Prostate gland (tissue), 2 donors: ENCODE measurements at regions not wholly inside any gene's neighbourhood (a gene's known extent, or its start where the extent isn't known, plus 50 kb on each side); places are given as distances from the start of the nearest gene placed in this dataset.

Source experiments
- DNase-seq: peaks from one replicate; pipeline ENCODE4 v3.0.0-alpha.2; 2019; ENCODE audit warnings: low spot score
- H3K27ac ChIP-seq, 2 donors: fragments of 200-600 bp; sonication (generic); 2 replicates each; pipeline ENCODE4 v1.5.1; 2017 to 2019
- H3K27me3 ChIP-seq: fragments of 200-600 bp; sonication (generic); replicated peaks from 2 replicates; pipeline ENCODE4 v1.5.1; 2019; ENCODE audit not compliant: insufficient read depth
- H3K36me3 ChIP-seq, 2 donors: fragments of 200-600 bp; sonication (generic); 1 replicate in 1 of 2; 2 replicates in 1 of 2; pipeline versions ENCODE4 v1.5.1 to v1.8.1; 2017 to 2019
- H3K4me1 ChIP-seq: fragments of 200-600 bp; sonication (generic); replicated peaks from 2 replicates; pipeline ENCODE4 v1.5.1; 2019
- H3K4me3 ChIP-seq, 2 donors: fragments of 200-600 bp; sonication (generic); 2 replicates each; pipeline ENCODE4 v1.5.1; 2017 to 2019
- H3K9me3 ChIP-seq: fragments of 200-600 bp; sonication (generic); 2 replicates; pipeline ENCODE4 v1.5.1; 2017
- POLR2A ChIP-seq: fragments of 450-650 bp; IDR thresholded peaks from one replicate; pipeline ENCODE4 v1.6.1; 2016; ENCODE audit warnings: antibody characterized with exemption, mild to moderate bottlenecking
- POLR2AphosphoS5 ChIP-seq: sonication (generic); formaldehyde crosslinking; IDR thresholded peaks from one replicate; pipeline ENCODE4 v1.6.1; 2017; ENCODE audit warnings: antibody characterized with exemption
- WGBS: methylation state at CpG from one replicate; pipeline ENCODE4 v1.1.5; 2018; 5-methylcytosine and 5-hydroxymethylcytosine counted together
- intact Hi-C: fragments of 100-400 bp; cut with DNase I; formaldehyde crosslinking; loops from one replicate; pipeline ENCODE4 v1.14.2; 2022
- TF ChIP-seq, protein P1 (sequence below), 4 experiments: fragments of 200-600 bp in 2 of 4; fragments of 450-650 bp in 2 of 4; sonication (generic) in 2 of 4; IDR thresholded peaks; 1 replicate in 3 of 4; 2 replicates in 1 of 4; pipeline ENCODE4 v1.5.1; 2016 to 2019; ENCODE audit warnings: antibody characterized with exemption in 4 of 4, mild to moderate bottlenecking in 2 of 4, moderate library complexity in 2 of 4

DNA sequence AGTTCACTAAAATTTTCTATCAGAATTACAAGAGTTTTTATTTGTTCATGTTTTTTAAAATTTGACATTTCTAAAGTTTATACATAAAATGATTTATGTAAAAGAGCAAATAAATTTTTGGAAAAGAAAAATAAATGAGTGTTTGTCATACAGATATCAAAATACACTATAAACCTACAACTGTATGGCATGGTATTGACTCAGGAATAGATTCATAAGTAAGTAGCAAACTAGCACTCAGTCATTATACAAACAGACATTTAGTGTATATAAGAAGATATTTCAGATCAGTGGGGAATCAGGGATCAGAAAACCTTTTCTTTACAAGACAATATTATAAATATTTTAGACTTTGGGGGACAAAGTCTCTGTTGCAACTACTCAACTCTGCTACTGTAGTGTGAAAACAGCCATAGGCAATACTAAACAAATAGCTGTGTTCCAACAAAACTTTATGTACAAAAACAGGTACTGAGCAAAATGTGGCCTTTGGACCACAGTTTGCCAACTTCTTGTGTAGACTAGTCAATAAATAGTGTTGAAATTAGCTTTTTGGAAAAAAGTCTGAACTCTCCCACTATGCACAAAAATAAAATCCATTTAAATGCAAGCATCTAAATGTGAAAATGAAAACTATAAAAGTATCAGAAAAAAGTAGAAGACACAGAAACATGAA is 508.8 kb upstream of the CAMK1G start:
- H3K4me1 ChIP-seq, result no peaks in the 10 kb centered on the region
- H3K36me3 ChIP-seq, result no peaks in the 10 kb centered on the region
- intact Hi-C loops, result no loop called here
- no peak overlapping the region for H3K27ac ChIP-seq
- TF ChIP-seq POLR2AphosphoS5 (no peak), POLR2A (no peak)
- TF ChIP-seq, protein P1, sequence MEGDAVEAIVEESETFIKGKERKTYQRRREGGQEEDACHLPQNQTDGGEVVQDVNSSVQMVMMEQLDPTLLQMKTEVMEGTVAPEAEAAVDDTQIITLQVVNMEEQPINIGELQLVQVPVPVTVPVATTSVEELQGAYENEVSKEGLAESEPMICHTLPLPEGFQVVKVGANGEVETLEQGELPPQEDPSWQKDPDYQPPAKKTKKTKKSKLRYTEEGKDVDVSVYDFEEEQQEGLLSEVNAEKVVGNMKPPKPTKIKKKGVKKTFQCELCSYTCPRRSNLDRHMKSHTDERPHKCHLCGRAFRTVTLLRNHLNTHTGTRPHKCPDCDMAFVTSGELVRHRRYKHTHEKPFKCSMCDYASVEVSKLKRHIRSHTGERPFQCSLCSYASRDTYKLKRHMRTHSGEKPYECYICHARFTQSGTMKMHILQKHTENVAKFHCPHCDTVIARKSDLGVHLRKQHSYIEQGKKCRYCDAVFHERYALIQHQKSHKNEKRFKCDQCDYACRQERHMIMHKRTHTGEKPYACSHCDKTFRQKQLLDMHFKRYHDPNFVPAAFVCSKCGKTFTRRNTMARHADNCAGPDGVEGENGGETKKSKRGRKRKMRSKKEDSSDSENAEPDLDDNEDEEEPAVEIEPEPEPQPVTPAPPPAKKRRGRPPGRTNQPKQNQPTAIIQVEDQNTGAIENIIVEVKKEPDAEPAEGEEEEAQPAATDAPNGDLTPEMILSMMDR (IDR thresholded peaks at IDR 0.05), result no peak
- no peaks in the 10 kb centered on the region for H3K27me3 ChIP-seq
- no peak for DNase-seq
- no peak overlapping the region for H3K4me3 ChIP-seq
- H3K9me3 ChIP-seq, result no peaks in the 10 kb centered on the region

DNA sequence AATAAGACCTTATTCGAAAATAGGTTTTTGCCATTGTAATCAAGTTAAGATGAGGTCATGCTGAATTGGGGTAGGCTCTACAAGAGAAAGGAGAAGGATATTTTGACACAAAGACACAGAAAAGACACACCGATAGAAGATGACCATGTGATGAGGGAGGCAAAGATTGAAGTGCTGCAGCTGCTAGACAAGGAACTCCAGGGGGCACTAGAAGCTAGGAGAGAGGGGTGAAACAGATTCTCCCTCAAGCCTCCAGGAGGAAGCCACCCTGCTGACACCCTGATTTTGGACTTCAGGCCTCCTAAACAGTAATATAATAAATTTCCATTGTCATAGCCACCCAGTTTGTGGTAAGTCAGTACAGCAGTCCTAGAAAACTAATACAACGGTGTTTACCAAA is 506.8 kb upstream of the CAMK1G start:
- H3K27ac ChIP-seq, result no peak overlapping the region
- intact Hi-C loops, result no loop called here
- H3K4me1 ChIP-seq, result no peaks in the 10 kb centered on the region
- WGBS, result 91% methylated on average over 3 of the region's 3 CpGs
- H3K27me3 ChIP-seq, result no peaks in the 10 kb centered on the region
- H3K9me3 ChIP-seq, result no peaks in the 10 kb centered on the region
- no peak for TF ChIP-seq POLR2A
- TF ChIP-seq, protein P1 (IDR thresholded peaks at IDR 0.05), result no peak
- no peak for TF ChIP-seq POLR2AphosphoS5
- H3K36me3 ChIP-seq, result no peaks in the 10 kb centered on the region
- no peak for DNase-seq
- H3K4me3 ChIP-seq, result no peak overlapping the region

DNA sequence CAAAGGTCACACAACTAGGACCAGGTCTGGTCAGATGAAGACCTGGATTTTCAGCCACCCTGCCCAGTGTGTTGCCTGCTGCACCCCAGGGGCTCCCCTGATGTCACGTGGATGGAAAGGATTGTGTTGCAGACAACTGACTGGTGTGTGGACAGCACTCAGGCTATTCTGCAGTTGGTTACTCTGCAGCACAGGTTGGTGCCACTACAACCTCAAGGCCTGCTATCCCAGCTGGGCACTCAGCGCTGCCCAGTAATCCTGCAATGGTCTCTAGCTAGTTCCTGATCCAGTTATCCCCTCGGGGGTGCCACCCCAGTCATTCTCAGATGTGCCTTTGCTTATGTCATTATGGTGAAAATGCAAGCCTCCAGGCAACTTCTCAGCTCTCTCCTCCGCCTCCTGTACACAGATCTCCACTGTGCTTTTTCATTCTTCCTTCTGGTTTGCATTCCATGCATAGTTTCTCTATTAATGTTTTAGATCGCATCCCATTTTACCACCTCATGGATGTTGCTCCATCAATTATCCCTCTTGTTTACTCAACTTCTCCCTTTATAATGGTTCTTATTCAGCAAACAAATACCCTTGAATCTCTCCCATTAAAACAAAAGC is 503.2 kb upstream of the CAMK1G start:
- intact Hi-C loops, result no loop called here
- H3K36me3 ChIP-seq, result no peaks in the 10 kb centered on the region
- TF ChIP-seq POLR2A, result no peak
- no peak for TF ChIP-seq POLR2AphosphoS5
- TF ChIP-seq, protein P1 (IDR thresholded peaks at IDR 0.05), result no peak
- no peak for DNase-seq
- H3K4me3 ChIP-seq, result no peak overlapping the region
- no peaks in the 10 kb centered on the region for H3K27me3 ChIP-seq
- 54% methylated on average over 5 of the region's 5 CpGs for WGBS
- no peaks in the 10 kb centered on the region for H3K9me3 ChIP-seq
- H3K27ac ChIP-seq, result no peak overlapping the region
- no peaks in the 10 kb centered on the region for H3K4me1 ChIP-seq

DNA sequence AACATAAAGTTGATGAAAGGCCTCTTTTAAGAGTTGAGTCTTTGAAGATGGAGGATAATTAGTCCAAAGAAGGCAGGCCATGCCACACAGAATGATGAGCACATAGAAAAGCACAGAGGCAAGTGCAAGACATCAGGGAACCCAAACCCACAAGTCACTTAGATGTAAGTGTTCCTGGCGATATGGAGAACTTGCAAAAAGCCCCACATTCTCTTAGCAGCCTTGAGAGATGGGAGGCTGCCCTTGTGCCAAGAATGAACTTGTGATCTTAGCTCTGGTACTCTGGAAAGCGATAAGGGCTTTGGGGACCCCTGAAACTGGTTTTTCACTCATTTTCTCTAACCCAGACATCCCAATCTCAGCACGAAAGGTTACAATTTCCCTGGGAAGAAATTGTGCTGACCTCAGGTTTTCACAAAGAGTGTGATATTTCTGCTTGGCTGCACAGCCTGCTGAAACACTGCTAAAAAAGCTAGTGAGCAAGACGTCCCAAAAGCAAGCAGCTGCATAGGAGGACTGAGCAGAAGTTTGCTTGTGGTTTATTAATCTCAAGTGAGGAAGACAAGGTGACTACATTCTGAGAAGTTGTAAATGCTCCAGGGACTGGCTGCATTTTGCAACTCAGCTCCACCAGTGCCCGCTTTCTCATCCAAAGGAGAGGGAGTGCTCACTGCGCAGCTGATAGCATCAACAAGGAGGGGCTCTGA is 496.9 kb upstream of the CAMK1G start:
- H3K4me1 ChIP-seq, result no peaks in the 10 kb centered on the region
- H3K27ac ChIP-seq, result no peak overlapping the region
- no peak overlapping the region for H3K4me3 ChIP-seq
- TF ChIP-seq, protein P1 (IDR thresholded peaks at IDR 0.05), result no peak
- TF ChIP-seq POLR2A (no peak), POLR2AphosphoS5 (no peak)
- DNase-seq, result no peak
- WGBS, result 50% methylated on average over 6 of the region's 6 CpGs
- no peaks in the 10 kb centered on the region for H3K36me3 ChIP-seq
- no peaks in the 10 kb centered on the region for H3K9me3 ChIP-seq
- intact Hi-C loops, result no loop called here
- no peaks in the 10 kb centered on the region for H3K27me3 ChIP-seq

DNA sequence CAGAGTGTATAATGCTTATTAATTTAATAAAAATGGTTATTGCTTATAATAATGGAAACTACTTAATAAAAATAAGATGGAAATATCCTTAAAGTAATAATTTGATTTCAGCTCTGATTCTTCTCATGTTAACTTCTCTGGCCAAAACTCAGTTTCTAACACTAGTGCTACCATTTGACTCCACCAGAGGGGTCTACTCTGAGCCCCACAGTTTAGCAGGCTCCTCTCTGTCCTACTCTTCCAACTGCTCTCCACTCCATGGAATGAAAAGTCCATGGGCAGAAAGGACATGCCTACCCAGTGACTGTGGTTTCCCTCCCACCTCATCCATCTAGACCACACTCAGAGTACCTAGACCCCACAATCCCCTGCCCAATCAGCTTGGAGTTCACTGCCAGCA is 489.1 kb upstream of the CAMK1G start:
- H3K27ac ChIP-seq, result no peak overlapping the region
- no peaks in the 10 kb centered on the region for H3K9me3 ChIP-seq
- H3K4me1 ChIP-seq, result no peaks in the 10 kb centered on the region
- H3K27me3 ChIP-seq, result no peaks in the 10 kb centered on the region
- intact Hi-C loops, result no loop called here
- H3K36me3 ChIP-seq, result no peaks in the 10 kb centered on the region
- no peak for TF ChIP-seq POLR2A
- TF ChIP-seq, protein P1 (IDR thresholded peaks at IDR 0.05), result no peak
- no peak for TF ChIP-seq POLR2AphosphoS5
- no peak for DNase-seq
- no peak overlapping the region for H3K4me3 ChIP-seq
